Caco-2 (cell line): ENCODE measurements at regions not wholly inside any gene's neighbourhood (a gene's known extent, or its start where the extent isn't known, plus 50 kb on each side); places are given as distances from the start of the nearest gene placed in this dataset.

Experiments used
- BruUV-seq: library from RNA; stranded (reverse); fragments of 400-500 nt; replicated peaks from 2 replicates; lab custom pipeline; 2021; lab: Mats Ljungman, UMichigan
- CTCF ChIA-PET: fragments of 300-600 bp; sonication (Branson Sonifier 250); formaldehyde crosslinking; loops from one replicate; lab custom pipeline; 2022; ENCODE audit warnings: antibody characterized with exemption; lab: Charles Lee
- POLR2A ChIA-PET: fragments of 300-600 bp; sonication (Branson Sonifier 250); formaldehyde crosslinking; loops from one replicate; lab custom pipeline; 2022; ENCODE audit warnings: antibody characterized with exemption; lab: Charles Lee
- DNase-seq, 2 experiments: peaks; one replicate each; pipeline versions ENCODE4 v3.0.0 to v3.0.0-alpha.2; 2020 to 2022
- H3K27me3 ChIP-seq: replicated peaks from 2 replicates; pipeline ENCODE4 v1.6.0; 2011; ENCODE audit warnings: low read length; ENCODE audit not compliant: control insufficient read depth, insufficient read depth
- H3K36me3 ChIP-seq: 2 replicates; pipeline ENCODE4 v1.5.1; 2011; ENCODE audit warnings: low read length; ENCODE audit not compliant: control insufficient read depth, insufficient read depth
- H3K4me1 ChIP-seq: fragments of 250-450 bp; sonication (Bioruptor Pico); 2 replicates; pipeline ENCODE4 v1.5.1; 2020; ENCODE audit warnings: mild to moderate bottlenecking
- H3K4me3 ChIP-seq: 2 replicates; pipeline ENCODE4 v1.5.1; 2011; ENCODE audit warnings: low read depth, mild to moderate bottlenecking, control low read depth, low read length
- H3K9me3 ChIP-seq: fragments of 250-450 bp; sonication (Bioruptor Pico); 2 replicates; pipeline ENCODE4 v1.5.1; 2020; ENCODE audit warnings: mild to moderate bottlenecking, moderate library complexity
- H3K27ac Mint-ChIP-seq: one replicate; pipeline ENCODE4 v1.8.0; 2022; ENCODE audit warnings: mixed read lengths; ENCODE audit not compliant: unreplicated experiment
- H3K27me3 Mint-ChIP-seq: one replicate; pipeline ENCODE4 v1.8.0; 2022; ENCODE audit warnings: mixed read lengths; ENCODE audit not compliant: insufficient read depth, unreplicated experiment
- H3K36me3 Mint-ChIP-seq: one replicate; pipeline ENCODE4 v1.8.0; 2022; ENCODE audit warnings: mild to moderate bottlenecking, mixed read lengths; ENCODE audit not compliant: insufficient read depth, unreplicated experiment
- H3K4me1 Mint-ChIP-seq: one replicate; pipeline ENCODE4 v1.8.0; 2022; ENCODE audit warnings: low read depth, mixed read lengths; ENCODE audit not compliant: unreplicated experiment
- H3K4me3 Mint-ChIP-seq: one replicate; pipeline ENCODE4 v1.8.0; 2022; ENCODE audit warnings: mild to moderate bottlenecking, moderate library complexity, mixed read lengths; ENCODE audit not compliant: unreplicated experiment
- H3K9me3 Mint-ChIP-seq: one replicate; pipeline ENCODE4 v1.8.0; 2022; ENCODE audit warnings: mixed read lengths; ENCODE audit not compliant: unreplicated experiment
- intact Hi-C: fragments of 100-400 bp; cut with micrococcal nuclease; formaldehyde crosslinking; loops from one replicate; pipeline ENCODE4 v1.10.0; 2022; ENCODE audit not compliant: unreplicated experiment
- TF ChIP-seq, protein P1 (sequence below), 2 experiments: fragments of 200-600 bp in 1 of 2; IDR thresholded peaks; 1 replicate in 1 of 2; 2 replicates in 1 of 2; pipeline versions ENCODE4 v1.5.1 to v1.8.0; 2011 to 2022; ENCODE audit warnings: antibody characterized with exemption in 1 of 2, control low read depth in 1 of 2, inconsistent platforms in 1 of 2, low read depth in 1 of 2, low read length in 1 of 2, mild to moderate bottlenecking in 1 of 2, moderate library complexity in 1 of 2; ENCODE audit not compliant: insufficient read depth in 1 of 2, severe bottlenecking in 1 of 2, unreplicated experiment in 1 of 2

- BruUV-seq, result no TSS peak
- CTCF ChIA-PET, result no interaction called here
- TF ChIP-seq, protein P1, sequence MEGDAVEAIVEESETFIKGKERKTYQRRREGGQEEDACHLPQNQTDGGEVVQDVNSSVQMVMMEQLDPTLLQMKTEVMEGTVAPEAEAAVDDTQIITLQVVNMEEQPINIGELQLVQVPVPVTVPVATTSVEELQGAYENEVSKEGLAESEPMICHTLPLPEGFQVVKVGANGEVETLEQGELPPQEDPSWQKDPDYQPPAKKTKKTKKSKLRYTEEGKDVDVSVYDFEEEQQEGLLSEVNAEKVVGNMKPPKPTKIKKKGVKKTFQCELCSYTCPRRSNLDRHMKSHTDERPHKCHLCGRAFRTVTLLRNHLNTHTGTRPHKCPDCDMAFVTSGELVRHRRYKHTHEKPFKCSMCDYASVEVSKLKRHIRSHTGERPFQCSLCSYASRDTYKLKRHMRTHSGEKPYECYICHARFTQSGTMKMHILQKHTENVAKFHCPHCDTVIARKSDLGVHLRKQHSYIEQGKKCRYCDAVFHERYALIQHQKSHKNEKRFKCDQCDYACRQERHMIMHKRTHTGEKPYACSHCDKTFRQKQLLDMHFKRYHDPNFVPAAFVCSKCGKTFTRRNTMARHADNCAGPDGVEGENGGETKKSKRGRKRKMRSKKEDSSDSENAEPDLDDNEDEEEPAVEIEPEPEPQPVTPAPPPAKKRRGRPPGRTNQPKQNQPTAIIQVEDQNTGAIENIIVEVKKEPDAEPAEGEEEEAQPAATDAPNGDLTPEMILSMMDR (IDR thresholded peaks at IDR 0.05; ENCODE audit: insufficient read depth in 1 of 2, low read depth in 1 of 2, low read length in 1 of 2, severe bottlenecking in 1 of 2, unreplicated experiment in 1 of 2), result no peak
Observed at GRCh38 chr13:89011615-89012014, 1340.4 kb downstream of the SLITRK5 start.

DNA sequence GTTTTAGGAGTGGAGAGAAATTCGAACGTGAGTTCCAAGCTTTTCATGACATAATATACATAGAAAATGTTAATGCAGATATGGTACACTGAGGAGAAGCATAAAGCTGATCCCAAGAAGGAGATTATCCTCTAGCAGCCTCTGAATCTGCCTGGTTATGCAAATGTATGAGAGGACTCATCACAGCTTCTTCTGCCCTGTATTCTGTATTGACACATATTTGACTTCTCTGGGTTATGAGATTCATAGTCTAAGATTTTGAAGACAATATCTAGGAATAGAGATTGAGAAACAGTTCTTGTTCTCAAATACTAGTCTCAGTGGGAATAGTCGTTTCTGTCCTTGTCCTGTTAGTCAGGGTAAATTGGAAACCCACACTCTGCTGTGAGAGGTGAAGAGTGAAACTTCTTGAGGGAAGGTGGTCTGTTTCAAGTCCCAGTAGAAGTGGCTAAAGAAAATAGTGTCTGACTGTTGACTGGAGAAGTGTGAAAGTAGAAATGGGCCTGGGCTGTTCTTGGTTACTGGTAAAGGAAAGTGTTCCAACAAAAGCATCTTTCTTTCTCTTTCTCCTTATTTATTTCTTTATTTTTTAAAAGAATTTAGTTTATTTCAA is 1356.6 kb downstream of the SLITRK5 start:
- H3K4me1 ChIP-seq, result no peaks in the 10 kb centered on the region
- Mint-ChIP-seq H3K4me3 (no peak overlapping the region), H3K4me1 (no peaks in the 10 kb centered on the region), H3K27me3 (no peaks in the 10 kb centered on the region), H3K27ac (no peak overlapping the region), H3K36me3 (no peaks in the 10 kb centered on the region), H3K9me3 (peaks cover 20% of the 10 kb centered on the region)
- intact Hi-C loops, result no loop called here
- DNase-seq, result no peak
- H3K4me3 ChIP-seq, result no peak overlapping the region
- H3K9me3 ChIP-seq, result peaks cover 7% of the 10 kb centered on the region
- ChIA-PET POLR2A (no interaction called here), CTCF (no interaction called here)
- H3K27me3 ChIP-seq, result no peaks in the 10 kb centered on the region
- TF ChIP-seq, protein P1 (IDR thresholded peaks at IDR 0.05; ENCODE audit: insufficient read depth in 1 of 2, low read depth in 1 of 2, low read length in 1 of 2, severe bottlenecking in 1 of 2, unreplicated experiment in 1 of 2), result no peak
- no TSS peak for BruUV-seq
- H3K36me3 ChIP-seq, result no peaks in the 10 kb centered on the region

More at GRCh38 chr13:89011615-89012014, 1340.4 kb downstream of the SLITRK5 start:
- Histone ChIP-seq H3K4me3 (no peak overlapping the region), H3K9me3 (no peaks in the 10 kb centered on the region), H3K36me3 (no peaks in the 10 kb centered on the region), H3K27me3 (no peaks in the 10 kb centered on the region), H3K4me1 (no peaks in the 10 kb centered on the region)
- H3K4me1 Mint-ChIP-seq, result no peaks in the 10 kb centered on the region
- intact Hi-C loops, result no loop called here
- no peak for DNase-seq
- no peak overlapping the region for H3K4me3 Mint-ChIP-seq
- H3K36me3 Mint-ChIP-seq, result no peaks in the 10 kb centered on the region
- H3K9me3 Mint-ChIP-seq, result no peaks in the 10 kb centered on the region
- no peak overlapping the region for H3K27ac Mint-ChIP-seq
- POLR2A ChIA-PET, result no interaction called here
- H3K27me3 Mint-ChIP-seq, result no peaks in the 10 kb centered on the region

DNA sequence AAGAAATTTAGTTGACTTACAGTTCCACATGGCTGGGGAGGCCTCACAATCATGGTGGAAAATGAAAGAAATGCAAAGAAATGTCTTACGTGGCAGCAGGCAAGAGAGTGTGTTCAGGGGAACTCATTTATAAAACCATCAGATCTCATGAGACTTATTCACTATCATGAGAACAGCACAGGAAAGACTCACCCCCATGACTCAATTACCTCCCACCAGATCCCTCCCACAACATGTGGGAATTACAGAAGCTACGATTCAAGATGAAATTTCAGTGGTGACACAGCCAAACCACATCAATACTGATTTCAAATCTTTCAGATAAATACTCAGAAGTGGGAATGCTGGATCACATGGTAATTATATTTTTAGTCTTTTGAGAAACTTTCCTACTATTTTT is 1357.9 kb downstream of the SLITRK5 start:
- peaks cover 9% of the 10 kb centered on the region for H3K9me3 ChIP-seq
- H3K27ac Mint-ChIP-seq, result no peak overlapping the region
- no peaks in the 10 kb centered on the region for H3K36me3 ChIP-seq
- DNase-seq, result no peak
- no peaks in the 10 kb centered on the region for H3K4me1 ChIP-seq
- no peaks in the 10 kb centered on the region for H3K4me1 Mint-ChIP-seq
- POLR2A ChIA-PET, result no interaction called here
- intact Hi-C loops, result no loop called here
- no TSS peak for BruUV-seq
- H3K4me3 ChIP-seq, result no peak overlapping the region
- H3K4me3 Mint-ChIP-seq, result no peak overlapping the region
- TF ChIP-seq, protein P1 (IDR thresholded peaks at IDR 0.05; ENCODE audit: insufficient read depth in 1 of 2, low read depth in 1 of 2, low read length in 1 of 2, severe bottlenecking in 1 of 2, unreplicated experiment in 1 of 2), result no peak
- no peaks in the 10 kb centered on the region for H3K27me3 ChIP-seq
- H3K36me3 Mint-ChIP-seq, result no peaks in the 10 kb centered on the region
- CTCF ChIA-PET, result no interaction called here
- H3K27me3 Mint-ChIP-seq, result no peaks in the 10 kb centered on the region
- peaks cover 32% of the 10 kb centered on the region for H3K9me3 Mint-ChIP-seq
